Fibroblast of villous mesenchyme (primary cell): ENCODE measurements at regions not wholly inside any gene's neighbourhood (a gene's known extent, or its start where the extent isn't known, plus 50 kb on each side); places are given as distances from the start of the nearest gene placed in this dataset.

ENCODE experiments used
- DNase-seq: peaks from one replicate; pipeline ENCODE4 v3.0.0-alpha.2; 2010; ENCODE audit warnings: low read depth
- H3K4me3 ChIP-seq: 2 replicates; pipeline ENCODE4 v1.5.1; 2011; ENCODE audit warnings: low read depth, mild to moderate bottlenecking, low read length
- TF ChIP-seq, protein P1 (sequence below): IDR thresholded peaks from 2 replicates; pipeline ENCODE4 v1.5.1; 2012; ENCODE audit warnings: low read depth, mild to moderate bottlenecking, low read length; ENCODE audit not compliant: insufficient read depth

- peak; percentile 76 for DNase-seq
- no peak overlapping the region for H3K4me3 ChIP-seq
- TF ChIP-seq, protein P1, sequence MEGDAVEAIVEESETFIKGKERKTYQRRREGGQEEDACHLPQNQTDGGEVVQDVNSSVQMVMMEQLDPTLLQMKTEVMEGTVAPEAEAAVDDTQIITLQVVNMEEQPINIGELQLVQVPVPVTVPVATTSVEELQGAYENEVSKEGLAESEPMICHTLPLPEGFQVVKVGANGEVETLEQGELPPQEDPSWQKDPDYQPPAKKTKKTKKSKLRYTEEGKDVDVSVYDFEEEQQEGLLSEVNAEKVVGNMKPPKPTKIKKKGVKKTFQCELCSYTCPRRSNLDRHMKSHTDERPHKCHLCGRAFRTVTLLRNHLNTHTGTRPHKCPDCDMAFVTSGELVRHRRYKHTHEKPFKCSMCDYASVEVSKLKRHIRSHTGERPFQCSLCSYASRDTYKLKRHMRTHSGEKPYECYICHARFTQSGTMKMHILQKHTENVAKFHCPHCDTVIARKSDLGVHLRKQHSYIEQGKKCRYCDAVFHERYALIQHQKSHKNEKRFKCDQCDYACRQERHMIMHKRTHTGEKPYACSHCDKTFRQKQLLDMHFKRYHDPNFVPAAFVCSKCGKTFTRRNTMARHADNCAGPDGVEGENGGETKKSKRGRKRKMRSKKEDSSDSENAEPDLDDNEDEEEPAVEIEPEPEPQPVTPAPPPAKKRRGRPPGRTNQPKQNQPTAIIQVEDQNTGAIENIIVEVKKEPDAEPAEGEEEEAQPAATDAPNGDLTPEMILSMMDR: no peak
These were observed 91.0 kb upstream of the CCBE1 start for GRCh38 chr18:59787998-59788790.

GRCh38 chr18:59784694-59785093 lies 87.5 kb upstream of the CCBE1 start:
- DNase-seq: no peak
- no peak overlapping the region for H3K4me3 ChIP-seq
- TF ChIP-seq, protein P1: no peak

DNA sequence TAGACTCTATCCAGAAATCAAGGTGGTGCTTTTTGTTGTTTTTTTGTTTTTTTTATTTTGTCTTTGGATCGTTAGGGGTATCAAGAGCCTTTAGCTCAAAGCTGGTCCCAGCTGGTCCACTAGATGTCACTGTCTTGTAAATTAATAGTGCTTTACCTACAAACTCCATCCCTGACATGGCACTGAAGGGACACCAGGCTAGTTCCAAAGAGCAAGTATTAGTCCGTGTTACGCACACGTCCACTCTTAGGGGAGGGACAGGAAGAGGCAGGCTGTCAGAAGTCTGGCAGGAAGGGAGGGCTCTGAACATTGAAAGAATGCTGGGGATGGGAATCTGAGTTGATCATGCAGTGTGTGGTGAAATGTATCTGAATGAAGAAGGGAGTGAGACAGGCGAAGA lies 85.9 kb upstream of the CCBE1 start:
- DNase-seq: peak; percentile 59
- TF ChIP-seq, protein P1: peak; percentile 66
- H3K4me3 ChIP-seq: no peak overlapping the region

DNA sequence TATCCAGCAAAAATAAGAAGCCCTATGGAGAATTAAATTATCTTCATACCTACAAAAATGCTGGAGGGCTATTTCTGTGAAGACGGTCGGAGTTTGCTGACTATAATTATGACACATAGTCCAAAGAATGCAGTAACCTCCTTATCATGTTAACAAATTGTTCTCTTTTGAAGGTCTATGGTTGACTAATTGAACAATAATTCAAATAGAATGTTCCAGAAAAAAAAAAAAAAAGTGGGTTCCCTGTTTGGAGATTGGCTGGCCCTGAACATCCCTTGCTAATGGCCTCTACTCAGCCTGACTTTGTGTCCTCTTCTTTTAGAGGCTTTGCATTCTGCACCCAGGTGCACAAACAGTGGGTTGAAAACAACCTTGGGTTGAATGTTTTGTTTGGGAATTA lies 82.8 kb upstream of the CCBE1 start:
- DNase-seq: peak; percentile 69
- TF ChIP-seq, protein P1: no peak
- no peak overlapping the region for H3K4me3 ChIP-seq

DNA sequence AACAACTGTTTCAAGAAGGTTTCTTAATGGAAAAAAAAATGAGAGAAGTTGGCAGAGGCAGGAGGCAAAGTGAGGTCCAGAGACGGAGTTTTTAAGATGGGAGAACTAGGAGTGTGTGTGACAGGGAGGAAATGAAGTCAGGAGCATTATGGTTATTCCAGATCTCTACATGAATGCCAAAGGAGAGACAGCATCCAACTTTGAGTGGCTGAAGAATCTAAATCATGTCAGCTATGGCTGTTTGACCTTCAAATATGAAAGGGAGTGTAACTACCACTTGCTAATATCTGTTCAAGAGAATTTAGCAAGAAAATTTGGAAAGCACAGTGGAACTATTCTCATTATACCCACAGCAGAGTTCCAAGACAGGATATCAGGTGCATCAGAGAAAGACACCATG lies 81.2 kb upstream of the CCBE1 start:
- no peak for DNase-seq
- TF ChIP-seq, protein P1: no peak

GRCh38 chr18:59777636-59778035 lies 80.4 kb upstream of the CCBE1 start:
- TF ChIP-seq, protein P1: no peak
- DNase-seq: no peak
- no peak overlapping the region for H3K4me3 ChIP-seq

More for the DNA sequence above, 81.2 kb upstream of the CCBE1 start:
- no peak overlapping the region for H3K4me3 ChIP-seq
